ENCODE measurements at regions not wholly inside any gene's neighbourhood (a gene's known extent, or its start where the extent isn't known, plus 50 kb on each side); places are given as distances from the start of the nearest gene placed in this dataset.

DNA sequence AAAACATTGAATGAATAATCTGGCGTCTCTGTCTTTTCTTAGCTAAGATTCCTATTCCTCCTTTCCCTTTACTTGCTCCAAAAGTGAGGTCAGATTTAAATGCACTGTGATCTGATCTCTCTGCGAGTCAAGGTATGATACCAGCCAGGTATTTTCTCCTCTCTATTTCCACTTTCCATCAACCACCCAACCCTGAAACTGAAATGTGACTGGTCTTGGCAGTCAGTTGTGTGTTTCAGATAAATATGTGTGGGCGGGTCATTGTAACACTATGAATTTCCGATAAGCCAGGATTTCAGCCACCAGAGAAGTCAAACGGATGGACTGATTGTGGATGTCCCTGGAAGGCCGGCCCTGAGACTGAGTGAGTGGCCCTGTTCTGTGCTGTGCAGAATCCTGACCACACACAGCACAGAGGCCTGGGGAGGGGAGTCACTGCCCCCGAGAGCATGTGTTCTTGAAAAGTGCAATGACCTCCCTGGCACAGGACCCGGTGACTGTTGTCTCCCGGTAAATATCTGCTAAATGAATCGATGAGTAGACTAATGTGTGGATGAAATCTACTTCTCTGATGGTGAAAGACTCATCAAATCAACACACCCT, 612.5 kb upstream of the TMEM132C start:
- Histone ChIP-seq H3K4me2 (ENCODE audit: low read depth, low read length, poor library complexity, severe bottlenecking) (no peak overlapping the region), H3K27me3 (ENCODE audit: low read length) (no peaks in the 10 kb centered on the region), H3K27ac (ENCODE audit: low read depth, low read length) (no peak overlapping the region), H4K20me1 (ENCODE audit: low read depth, low read length) (no peaks in the 10 kb centered on the region), H3K9me2 (replicated peaks; ENCODE audit: insufficient read depth, low read length) (no peaks in the 10 kb centered on the region), H3F3A (ENCODE audit: insufficient read depth) (no peaks in the 10 kb centered on the region), H3K9ac (ENCODE audit: low read length) (no peak overlapping the region), H3K4me3 (ENCODE audit: insufficient read depth, low read length, poor library complexity, severe bottlenecking) (no peak overlapping the region), H3K9me3 (ENCODE audit: insufficient read depth, low read length) (no peaks in the 10 kb centered on the region), H3K79me2 (ENCODE audit: insufficient read depth, low read length) (no peaks in the 10 kb centered on the region), H3K36me3 (ENCODE audit: low read length) (no peaks in the 10 kb centered on the region), H2AFZ (ENCODE audit: low read depth, low read length, severe bottlenecking) (no peak overlapping the region)
- TF ChIP-seq, protein P1, sequence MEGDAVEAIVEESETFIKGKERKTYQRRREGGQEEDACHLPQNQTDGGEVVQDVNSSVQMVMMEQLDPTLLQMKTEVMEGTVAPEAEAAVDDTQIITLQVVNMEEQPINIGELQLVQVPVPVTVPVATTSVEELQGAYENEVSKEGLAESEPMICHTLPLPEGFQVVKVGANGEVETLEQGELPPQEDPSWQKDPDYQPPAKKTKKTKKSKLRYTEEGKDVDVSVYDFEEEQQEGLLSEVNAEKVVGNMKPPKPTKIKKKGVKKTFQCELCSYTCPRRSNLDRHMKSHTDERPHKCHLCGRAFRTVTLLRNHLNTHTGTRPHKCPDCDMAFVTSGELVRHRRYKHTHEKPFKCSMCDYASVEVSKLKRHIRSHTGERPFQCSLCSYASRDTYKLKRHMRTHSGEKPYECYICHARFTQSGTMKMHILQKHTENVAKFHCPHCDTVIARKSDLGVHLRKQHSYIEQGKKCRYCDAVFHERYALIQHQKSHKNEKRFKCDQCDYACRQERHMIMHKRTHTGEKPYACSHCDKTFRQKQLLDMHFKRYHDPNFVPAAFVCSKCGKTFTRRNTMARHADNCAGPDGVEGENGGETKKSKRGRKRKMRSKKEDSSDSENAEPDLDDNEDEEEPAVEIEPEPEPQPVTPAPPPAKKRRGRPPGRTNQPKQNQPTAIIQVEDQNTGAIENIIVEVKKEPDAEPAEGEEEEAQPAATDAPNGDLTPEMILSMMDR (IDR thresholded peaks at IDR 0.05; ENCODE audit: insufficient read depth, low read length, poor library complexity, severe bottlenecking), result no peak
- no peak for TF ChIP-seq EZH2phosphoT487 (conservative IDR thresholded peaks at IDR 0.05; ENCODE audit: low read length)

DNA sequence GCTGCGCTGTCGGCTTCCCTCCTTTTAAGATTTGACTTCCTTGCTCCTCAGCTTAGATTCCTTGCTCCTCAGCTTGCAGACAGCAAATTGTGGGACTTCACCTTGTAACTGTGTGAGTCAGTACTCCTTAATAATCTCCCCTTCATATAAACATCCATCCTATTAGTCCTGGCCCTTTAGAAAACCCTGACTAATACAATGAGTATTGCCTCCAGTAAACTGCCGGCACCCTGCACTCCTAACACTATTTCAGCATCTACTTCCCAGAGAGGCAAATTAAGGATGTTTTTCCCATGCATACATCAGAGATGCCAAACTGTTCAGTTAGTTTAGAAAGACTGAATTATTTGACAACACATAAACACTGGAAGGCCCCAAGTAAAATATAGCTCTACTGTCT, 611.3 kb upstream of the TMEM132C start:
- Histone ChIP-seq H3K4me3 (ENCODE audit: insufficient read depth, low read length, poor library complexity, severe bottlenecking) (no peak overlapping the region), H3K9me3 (ENCODE audit: insufficient read depth, low read length) (no peaks in the 10 kb centered on the region), H3K27me3 (ENCODE audit: low read length) (no peaks in the 10 kb centered on the region), H3F3A (ENCODE audit: insufficient read depth) (no peaks in the 10 kb centered on the region), H4K20me1 (ENCODE audit: low read depth, low read length) (no peaks in the 10 kb centered on the region), H3K79me2 (ENCODE audit: insufficient read depth, low read length) (no peaks in the 10 kb centered on the region), H3K4me2 (ENCODE audit: low read depth, low read length, poor library complexity, severe bottlenecking) (no peak overlapping the region), H3K27ac (ENCODE audit: low read depth, low read length) (no peak overlapping the region), H3K9me2 (replicated peaks; ENCODE audit: insufficient read depth, low read length) (no peaks in the 10 kb centered on the region), H3K36me3 (ENCODE audit: low read length) (no peaks in the 10 kb centered on the region), H3K9ac (ENCODE audit: low read length) (no peak overlapping the region), H2AFZ (ENCODE audit: low read depth, low read length, severe bottlenecking) (no peak overlapping the region)
- TF ChIP-seq EZH2phosphoT487 (conservative IDR thresholded peaks at IDR 0.05; ENCODE audit: low read length), result no peak
- TF ChIP-seq, protein P1 (IDR thresholded peaks at IDR 0.05; ENCODE audit: insufficient read depth, low read length, poor library complexity, severe bottlenecking), result no peak

DNA sequence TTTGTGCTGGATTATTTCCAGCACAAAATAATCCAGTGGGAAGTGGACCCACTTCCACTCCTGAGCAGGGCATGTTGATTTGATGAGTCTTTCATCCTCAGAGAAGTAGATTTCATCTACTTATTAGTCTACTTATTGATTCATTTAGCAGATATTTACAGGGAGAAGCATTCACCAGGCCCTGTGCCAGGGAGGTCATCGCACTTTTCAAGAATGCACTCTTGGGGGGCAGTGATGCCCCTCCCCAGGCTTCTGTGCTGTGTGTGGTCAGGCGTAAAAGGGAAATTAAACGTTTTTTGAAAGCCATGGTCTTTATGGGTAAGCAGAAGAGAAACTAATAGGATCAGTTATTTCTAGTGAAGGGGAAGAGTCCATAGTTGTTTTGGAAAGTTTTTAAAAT, 610.7 kb upstream of the TMEM132C start:
- Histone ChIP-seq H3K36me3 (ENCODE audit: low read length) (no peaks in the 10 kb centered on the region), H3K27ac (ENCODE audit: low read depth, low read length) (no peak overlapping the region), H3K9me3 (ENCODE audit: insufficient read depth, low read length) (no peaks in the 10 kb centered on the region), H3K4me3 (ENCODE audit: insufficient read depth, low read length, poor library complexity, severe bottlenecking) (no peak overlapping the region), H2AFZ (ENCODE audit: low read depth, low read length, severe bottlenecking) (no peak overlapping the region), H4K20me1 (ENCODE audit: low read depth, low read length) (no peaks in the 10 kb centered on the region), H3K27me3 (ENCODE audit: low read length) (no peaks in the 10 kb centered on the region), H3F3A (ENCODE audit: insufficient read depth) (no peaks in the 10 kb centered on the region), H3K79me2 (ENCODE audit: insufficient read depth, low read length) (no peaks in the 10 kb centered on the region), H3K9me2 (replicated peaks; ENCODE audit: insufficient read depth, low read length) (no peaks in the 10 kb centered on the region), H3K9ac (ENCODE audit: low read length) (no peak overlapping the region), H3K4me2 (ENCODE audit: low read depth, low read length, poor library complexity, severe bottlenecking) (no peak overlapping the region)
- TF ChIP-seq, protein P1 (IDR thresholded peaks at IDR 0.05; ENCODE audit: insufficient read depth, low read length, poor library complexity, severe bottlenecking), result no peak
- TF ChIP-seq EZH2phosphoT487 (conservative IDR thresholded peaks at IDR 0.05; ENCODE audit: low read length), result no peak
